ENCODE measurements at regions not wholly inside any gene's neighbourhood (a gene's known extent, or its start where the extent isn't known, plus 50 kb on each side); places are given as distances from the start of the nearest gene placed in this dataset.

DNA sequence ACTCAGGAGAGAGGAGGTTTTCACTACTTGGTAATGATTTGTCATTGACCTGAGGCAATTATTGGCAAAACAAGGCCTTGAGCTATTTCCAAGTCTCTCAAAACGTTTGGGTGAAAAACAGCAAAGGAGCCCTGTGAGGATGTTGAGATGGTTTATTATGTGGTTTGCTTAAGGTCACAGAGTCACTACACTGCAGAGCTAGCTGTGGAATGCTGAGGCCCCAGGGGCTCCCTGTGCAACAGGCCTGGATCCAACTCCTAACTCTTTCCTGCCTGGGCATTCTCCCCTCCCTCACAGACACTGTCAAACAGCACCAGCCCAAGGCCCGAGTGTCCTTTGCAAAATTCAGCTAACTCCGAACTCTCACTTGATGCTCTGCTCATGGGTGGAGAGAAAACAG, 754.6 kb upstream of the SOX11 start:
- H2AFZ ChIP-seq (ENCODE audit: low read length), result no peak overlapping the region
- H3K4me2 ChIP-seq (ENCODE audit: low read depth, low read length, poor library complexity, severe bottlenecking), result no peak overlapping the region
- H3K4me1 ChIP-seq (ENCODE audit: insufficient read depth, low read length, poor library complexity, severe bottlenecking), result no peaks in the 10 kb centered on the region
- no peaks in the 10 kb centered on the region for H3K79me2 ChIP-seq (ENCODE audit: insufficient read depth, low read length)
- no peak overlapping the region for H3K9ac ChIP-seq (ENCODE audit: low read depth, low read length, poor library complexity, severe bottlenecking)
- no peaks in the 10 kb centered on the region for H4K20me1 ChIP-seq (ENCODE audit: insufficient read depth, low read length, poor library complexity, severe bottlenecking)
- H3K36me3 ChIP-seq (ENCODE audit: insufficient read depth, low read length), result no peaks in the 10 kb centered on the region
- no peaks in the 10 kb centered on the region for H3K27me3 ChIP-seq (ENCODE audit: insufficient read depth, low read length, poor library complexity, severe bottlenecking)
- peaks cover 6% of the 10 kb centered on the region; the same call in 1 of the 2 replicates for H3K9me3 ChIP-seq (ENCODE audit: insufficient read depth, low read depth, low read length)
- H3K9me2 ChIP-seq (replicated peaks; ENCODE audit: low read depth, low read length), result no peaks in the 10 kb centered on the region
- no peaks in the 10 kb centered on the region for H3F3A ChIP-seq (ENCODE audit: low read depth)
- no peak overlapping the region for H3K4me3 ChIP-seq (ENCODE audit: low read length, poor library complexity, severe bottlenecking)
- TF ChIP-seq, protein P1, sequence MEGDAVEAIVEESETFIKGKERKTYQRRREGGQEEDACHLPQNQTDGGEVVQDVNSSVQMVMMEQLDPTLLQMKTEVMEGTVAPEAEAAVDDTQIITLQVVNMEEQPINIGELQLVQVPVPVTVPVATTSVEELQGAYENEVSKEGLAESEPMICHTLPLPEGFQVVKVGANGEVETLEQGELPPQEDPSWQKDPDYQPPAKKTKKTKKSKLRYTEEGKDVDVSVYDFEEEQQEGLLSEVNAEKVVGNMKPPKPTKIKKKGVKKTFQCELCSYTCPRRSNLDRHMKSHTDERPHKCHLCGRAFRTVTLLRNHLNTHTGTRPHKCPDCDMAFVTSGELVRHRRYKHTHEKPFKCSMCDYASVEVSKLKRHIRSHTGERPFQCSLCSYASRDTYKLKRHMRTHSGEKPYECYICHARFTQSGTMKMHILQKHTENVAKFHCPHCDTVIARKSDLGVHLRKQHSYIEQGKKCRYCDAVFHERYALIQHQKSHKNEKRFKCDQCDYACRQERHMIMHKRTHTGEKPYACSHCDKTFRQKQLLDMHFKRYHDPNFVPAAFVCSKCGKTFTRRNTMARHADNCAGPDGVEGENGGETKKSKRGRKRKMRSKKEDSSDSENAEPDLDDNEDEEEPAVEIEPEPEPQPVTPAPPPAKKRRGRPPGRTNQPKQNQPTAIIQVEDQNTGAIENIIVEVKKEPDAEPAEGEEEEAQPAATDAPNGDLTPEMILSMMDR (conservative IDR thresholded peaks at IDR 0.05; ENCODE audit: low read length), result no peak
- TF ChIP-seq EZH2phosphoT487 (IDR thresholded peaks at IDR 0.05; ENCODE audit: borderline replicate concordance), result no peak

DNA sequence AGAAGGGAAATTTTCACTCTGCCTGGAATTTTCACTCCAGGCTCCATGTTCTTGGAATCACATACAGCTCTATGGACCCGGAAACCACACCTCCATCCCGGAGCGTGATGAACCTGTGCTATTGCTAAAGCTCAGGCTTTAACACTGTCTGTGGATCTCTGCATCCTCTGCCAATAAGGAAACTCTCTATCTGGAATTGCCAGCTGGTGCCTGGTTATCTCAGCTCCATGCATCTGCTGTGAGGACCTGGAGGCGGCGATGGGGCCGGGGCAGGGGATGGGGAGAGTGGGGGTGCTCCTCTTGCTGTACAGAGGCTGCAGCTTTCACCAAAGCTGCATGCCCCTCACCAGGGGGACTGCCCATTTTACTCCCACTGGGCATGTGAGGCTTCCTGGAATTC, 754.0 kb upstream of the SOX11 start:
- Histone ChIP-seq H3K27me3 (ENCODE audit: insufficient read depth, low read length, poor library complexity, severe bottlenecking) (no peaks in the 10 kb centered on the region), H2AFZ (ENCODE audit: low read length) (no peak overlapping the region), H3K4me3 (ENCODE audit: low read length, poor library complexity, severe bottlenecking) (no peak overlapping the region), H4K20me1 (ENCODE audit: insufficient read depth, low read length, poor library complexity, severe bottlenecking) (no peaks in the 10 kb centered on the region), H3F3A (ENCODE audit: low read depth) (no peaks in the 10 kb centered on the region), H3K4me2 (ENCODE audit: low read depth, low read length, poor library complexity, severe bottlenecking) (no peak overlapping the region), H3K79me2 (ENCODE audit: insufficient read depth, low read length) (no peaks in the 10 kb centered on the region), H3K4me1 (ENCODE audit: insufficient read depth, low read length, poor library complexity, severe bottlenecking) (no peaks in the 10 kb centered on the region), H3K36me3 (ENCODE audit: insufficient read depth, low read length) (no peaks in the 10 kb centered on the region), H3K9me3 (ENCODE audit: insufficient read depth, low read depth, low read length) (peaks cover 6% of the 10 kb centered on the region; the same call in 1 of the 2 replicates), H3K9me2 (replicated peaks; ENCODE audit: low read depth, low read length) (no peaks in the 10 kb centered on the region), H3K9ac (ENCODE audit: low read depth, low read length, poor library complexity, severe bottlenecking) (no peak overlapping the region)
- no peak for TF ChIP-seq EZH2phosphoT487 (IDR thresholded peaks at IDR 0.05; ENCODE audit: borderline replicate concordance)
- TF ChIP-seq, protein P1 (conservative IDR thresholded peaks at IDR 0.05; ENCODE audit: low read length), result no peak

DNA sequence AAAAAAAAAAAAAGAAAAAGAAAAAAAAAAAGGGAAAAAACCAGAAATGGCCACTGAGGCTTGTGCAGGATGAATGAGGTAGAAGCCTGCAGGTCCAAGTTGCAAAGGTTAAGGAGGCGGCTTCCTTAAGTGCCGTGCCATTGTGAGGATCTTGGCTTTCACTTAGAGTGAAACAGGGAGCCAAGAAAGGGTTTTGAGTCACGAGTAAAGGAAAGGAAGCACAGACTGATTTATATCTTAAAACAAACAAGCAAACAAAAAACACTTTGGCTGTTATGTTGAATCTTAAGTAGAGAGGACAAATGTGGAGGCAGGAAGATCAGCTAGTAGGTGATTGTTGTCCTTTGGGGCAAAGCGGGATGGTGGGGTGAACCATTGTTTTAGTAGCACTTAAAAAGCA, 749.7 kb upstream of the SOX11 start:
- no peaks in the 10 kb centered on the region for H3K79me2 ChIP-seq (ENCODE audit: insufficient read depth, low read length)
- peaks cover 6% of the 10 kb centered on the region; the same call in 1 of the 2 replicates for H3K9me3 ChIP-seq (ENCODE audit: insufficient read depth, low read depth, low read length)
- no peaks in the 10 kb centered on the region for H3K27me3 ChIP-seq (ENCODE audit: insufficient read depth, low read length, poor library complexity, severe bottlenecking)
- no peak overlapping the region for H3K4me2 ChIP-seq (ENCODE audit: low read depth, low read length, poor library complexity, severe bottlenecking)
- no peaks in the 10 kb centered on the region for H4K20me1 ChIP-seq (ENCODE audit: insufficient read depth, low read length, poor library complexity, severe bottlenecking)
- no peak overlapping the region for H3K9ac ChIP-seq (ENCODE audit: low read depth, low read length, poor library complexity, severe bottlenecking)
- TF ChIP-seq, protein P1 (conservative IDR thresholded peaks at IDR 0.05; ENCODE audit: low read length), result no peak
- TF ChIP-seq EZH2phosphoT487 (IDR thresholded peaks at IDR 0.05; ENCODE audit: borderline replicate concordance), result no peak
- H2AFZ ChIP-seq (ENCODE audit: low read length), result no peak overlapping the region
- no peaks in the 10 kb centered on the region for H3K9me2 ChIP-seq (replicated peaks; ENCODE audit: low read depth, low read length)
- no peaks in the 10 kb centered on the region for H3K4me1 ChIP-seq (ENCODE audit: insufficient read depth, low read length, poor library complexity, severe bottlenecking)
- H3K36me3 ChIP-seq (ENCODE audit: insufficient read depth, low read length), result no peaks in the 10 kb centered on the region
- H3K4me3 ChIP-seq (ENCODE audit: low read length, poor library complexity, severe bottlenecking), result no peak overlapping the region
- no peaks in the 10 kb centered on the region for H3F3A ChIP-seq (ENCODE audit: low read depth)
